Peyer's patch (tissue), 4 donors: ENCODE measurements at regions not wholly inside any gene's neighbourhood (a gene's known extent, or its start where the extent isn't known, plus 50 kb on each side); places are given as distances from the start of the nearest gene placed in this dataset.

ENCODE experiments used
- DNase-seq, 3 donors: peaks; one replicate each; pipeline ENCODE4 v3.0.0-alpha.2; 2017 to 2019
- H3K27ac ChIP-seq, 4 donors: fragments of 200-600 bp; sonication (generic); one replicate each; pipeline ENCODE4 v1.5.1; 2016 to 2019
- H3K27me3 ChIP-seq, 2 donors: fragments of 200-600 bp; sonication (generic); one replicate each; pipeline ENCODE4 v1.5.1; 2019
- H3K36me3 ChIP-seq, 3 donors: fragments of 200-600 bp; sonication (generic); one replicate each; pipeline ENCODE4 v1.5.1; 2016 to 2019
- H3K4me1 ChIP-seq, 4 donors: fragments of 200-600 bp; sonication (generic); one replicate each; pipeline ENCODE4 v1.5.1; 2016 to 2019
- H3K4me3 ChIP-seq, 4 donors: fragments of 200-600 bp; sonication (generic); 1 replicate in 3 of 4; 2 replicates in 1 of 4; pipeline ENCODE4 v1.5.1; 2016 to 2019; ENCODE audit warnings: mild to moderate bottlenecking in 1 of 4
- H3K9me3 ChIP-seq, 4 donors: fragments of 200-600 bp; sonication (generic); one replicate each; pipeline ENCODE4 v1.5.1; 2016 to 2019; ENCODE audit warnings: mild to moderate bottlenecking in 1 of 4
- POLR2A ChIP-seq, 2 donors: fragments of 450-650 bp; IDR thresholded peaks; one replicate each; pipeline ENCODE4 v1.5.1; 2017; ENCODE audit warnings: antibody characterized with exemption in 2 of 2, mild to moderate bottlenecking in 2 of 2, moderate library complexity in 2 of 2
- TF ChIP-seq, protein P1 (sequence below), 6 experiments: fragments of 450-650 bp in 4 of 6; fragments of 200-600 bp in 2 of 6; sonication (generic) in 1 of 6; IDR thresholded peaks; one replicate each; pipeline ENCODE4 v1.5.1; 2017 to 2019; ENCODE audit warnings: antibody characterized with exemption in 6 of 6, mild to moderate bottlenecking in 3 of 6, moderate library complexity in 1 of 6

GRCh38 chr11:128082574-128082973 lies 504.8 kb downstream of the ETS1 start:
- Histone ChIP-seq H3K27me3 (no peaks in the 10 kb centered on the region), H3K4me1 (no peaks in the 10 kb centered on the region), H3K27ac (no peak overlapping the region), H3K36me3 (no peaks in the 10 kb centered on the region), H3K4me3 (no peak overlapping the region), H3K9me3 (no peaks in the 10 kb centered on the region)
- TF ChIP-seq, protein P1, sequence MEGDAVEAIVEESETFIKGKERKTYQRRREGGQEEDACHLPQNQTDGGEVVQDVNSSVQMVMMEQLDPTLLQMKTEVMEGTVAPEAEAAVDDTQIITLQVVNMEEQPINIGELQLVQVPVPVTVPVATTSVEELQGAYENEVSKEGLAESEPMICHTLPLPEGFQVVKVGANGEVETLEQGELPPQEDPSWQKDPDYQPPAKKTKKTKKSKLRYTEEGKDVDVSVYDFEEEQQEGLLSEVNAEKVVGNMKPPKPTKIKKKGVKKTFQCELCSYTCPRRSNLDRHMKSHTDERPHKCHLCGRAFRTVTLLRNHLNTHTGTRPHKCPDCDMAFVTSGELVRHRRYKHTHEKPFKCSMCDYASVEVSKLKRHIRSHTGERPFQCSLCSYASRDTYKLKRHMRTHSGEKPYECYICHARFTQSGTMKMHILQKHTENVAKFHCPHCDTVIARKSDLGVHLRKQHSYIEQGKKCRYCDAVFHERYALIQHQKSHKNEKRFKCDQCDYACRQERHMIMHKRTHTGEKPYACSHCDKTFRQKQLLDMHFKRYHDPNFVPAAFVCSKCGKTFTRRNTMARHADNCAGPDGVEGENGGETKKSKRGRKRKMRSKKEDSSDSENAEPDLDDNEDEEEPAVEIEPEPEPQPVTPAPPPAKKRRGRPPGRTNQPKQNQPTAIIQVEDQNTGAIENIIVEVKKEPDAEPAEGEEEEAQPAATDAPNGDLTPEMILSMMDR (IDR thresholded peaks at IDR 0.05): no peak
- no peak for TF ChIP-seq POLR2A (IDR thresholded peaks at IDR 0.05)
- no peak for DNase-seq

DNA sequence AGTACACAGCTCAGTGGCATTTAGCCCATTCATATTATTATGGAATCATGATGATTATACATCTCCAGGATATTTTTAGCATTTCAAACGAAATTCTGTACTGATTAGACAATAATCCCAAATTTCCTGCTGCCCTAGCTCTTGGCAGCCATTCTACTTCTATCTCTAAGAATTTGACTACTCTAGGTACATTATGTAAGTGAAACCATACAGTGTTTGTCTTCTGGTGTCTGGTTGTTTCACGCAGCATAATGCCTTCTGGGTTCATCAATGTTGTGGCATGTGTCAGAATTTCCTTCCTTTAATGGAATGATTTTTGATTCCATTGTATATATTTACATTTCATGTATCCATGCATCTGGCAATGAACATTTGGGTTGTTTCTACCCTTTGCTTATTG lies 517.7 kb downstream of the ETS1 start:
- TF ChIP-seq, protein P1 (IDR thresholded peaks at IDR 0.05): no peak
- TF ChIP-seq POLR2A (IDR thresholded peaks at IDR 0.05): no peak
- no peaks in the 10 kb centered on the region for H3K9me3 ChIP-seq
- no peak overlapping the region for H3K4me3 ChIP-seq
- H3K27ac ChIP-seq: no peak overlapping the region
- no peaks in the 10 kb centered on the region for H3K4me1 ChIP-seq
- DNase-seq: no peak
- no peaks in the 10 kb centered on the region for H3K36me3 ChIP-seq
- H3K27me3 ChIP-seq: no peaks in the 10 kb centered on the region

GRCh38 chr11:128067780-128068179 lies 519.6 kb downstream of the ETS1 start:
- no peak for DNase-seq
- no peaks in the 10 kb centered on the region for H3K27me3 ChIP-seq
- H3K9me3 ChIP-seq: no peaks in the 10 kb centered on the region
- TF ChIP-seq, protein P1 (IDR thresholded peaks at IDR 0.05): no peak
- no peak for TF ChIP-seq POLR2A (IDR thresholded peaks at IDR 0.05)
- no peaks in the 10 kb centered on the region for H3K4me1 ChIP-seq
- no peak overlapping the region for H3K4me3 ChIP-seq
- no peak overlapping the region for H3K27ac ChIP-seq
- H3K36me3 ChIP-seq: no peaks in the 10 kb centered on the region

DNA sequence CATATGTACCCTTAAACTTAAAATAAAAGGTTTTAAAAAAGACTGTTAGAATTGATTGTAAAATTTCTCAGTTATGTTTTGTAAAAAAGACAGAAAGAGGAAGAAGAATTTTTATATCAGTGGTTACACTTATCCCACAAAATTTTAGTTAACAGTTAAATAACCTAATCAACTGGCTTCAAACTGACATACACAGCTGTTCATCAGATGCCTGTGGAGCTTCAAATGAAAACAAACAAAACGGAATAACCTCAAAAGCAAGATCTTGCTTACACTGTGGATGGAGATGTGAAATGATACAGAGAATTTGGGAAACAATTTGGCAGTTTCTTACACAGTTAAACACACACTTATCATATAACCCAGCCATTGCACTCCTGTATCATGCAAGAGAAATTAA lies 521.0 kb downstream of the ETS1 start:
- no peak overlapping the region for H3K27ac ChIP-seq
- H3K36me3 ChIP-seq: no peaks in the 10 kb centered on the region
- DNase-seq: no peak
- H3K9me3 ChIP-seq: no peaks in the 10 kb centered on the region
- H3K27me3 ChIP-seq: no peaks in the 10 kb centered on the region
- H3K4me1 ChIP-seq: no peaks in the 10 kb centered on the region
- TF ChIP-seq, protein P1 (IDR thresholded peaks at IDR 0.05): no peak
- TF ChIP-seq POLR2A (IDR thresholded peaks at IDR 0.05): no peak
- no peak overlapping the region for H3K4me3 ChIP-seq

DNA sequence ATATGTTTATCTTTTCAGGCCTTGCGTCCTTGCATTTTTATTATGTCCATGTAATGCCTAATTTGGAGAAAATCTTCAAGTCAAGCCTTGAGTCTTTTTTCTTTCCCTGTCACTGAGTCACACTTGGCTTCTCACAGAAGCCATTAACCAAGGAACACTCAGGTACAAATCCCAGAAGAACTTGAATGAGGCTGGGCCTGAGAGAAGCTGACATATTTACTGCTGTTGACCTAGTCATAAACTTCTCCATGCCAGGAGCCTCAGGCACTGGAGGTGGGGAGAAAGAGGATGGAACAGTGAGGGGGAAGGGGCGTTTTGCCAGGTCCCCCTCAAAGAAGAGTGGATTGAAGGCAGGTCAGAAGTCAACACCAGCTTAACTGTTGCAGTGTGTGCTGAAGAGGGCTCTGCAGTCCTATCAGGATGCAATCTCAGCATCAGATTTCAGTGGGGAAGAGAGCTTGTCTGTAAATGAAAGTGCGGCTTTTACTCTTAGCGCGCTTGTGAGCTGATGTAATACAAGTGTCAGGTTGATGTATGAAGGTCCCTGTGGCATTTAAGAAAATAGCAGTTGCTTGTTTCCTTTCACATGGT lies 526.0 kb downstream of the ETS1 start:
- no peak for TF ChIP-seq POLR2A (IDR thresholded peaks at IDR 0.05)
- TF ChIP-seq, protein P1 (IDR thresholded peaks at IDR 0.05): no peak
- Histone ChIP-seq H3K4me1 (no peaks in the 10 kb centered on the region), H3K36me3 (no peaks in the 10 kb centered on the region), H3K9me3 (no peaks in the 10 kb centered on the region), H3K4me3 (no peak overlapping the region), H3K27ac (no peak overlapping the region), H3K27me3 (no peaks in the 10 kb centered on the region)
- DNase-seq: no peak
